Activated naive CD4-positive, alpha-beta T cell (primary cell): ENCODE measurements at regions not wholly inside any gene's neighbourhood (a gene's known extent, or its start where the extent isn't known, plus 50 kb on each side); places are given as distances from the start of the nearest gene placed in this dataset.
A peak's percentile ranks its signal among the peaks of the same experiment; 100 is the strongest.

Source experiments
- DNase-seq, 4 experiments: peaks; one replicate each; lab custom pipeline; 2025; lab: John Stamatoyannopoulos, UW

- no peak for DNase-seq
Observed at GRCh38 chr2:9156483-9156882, 50.1 kb upstream of the ASAP2 start.

DNA sequence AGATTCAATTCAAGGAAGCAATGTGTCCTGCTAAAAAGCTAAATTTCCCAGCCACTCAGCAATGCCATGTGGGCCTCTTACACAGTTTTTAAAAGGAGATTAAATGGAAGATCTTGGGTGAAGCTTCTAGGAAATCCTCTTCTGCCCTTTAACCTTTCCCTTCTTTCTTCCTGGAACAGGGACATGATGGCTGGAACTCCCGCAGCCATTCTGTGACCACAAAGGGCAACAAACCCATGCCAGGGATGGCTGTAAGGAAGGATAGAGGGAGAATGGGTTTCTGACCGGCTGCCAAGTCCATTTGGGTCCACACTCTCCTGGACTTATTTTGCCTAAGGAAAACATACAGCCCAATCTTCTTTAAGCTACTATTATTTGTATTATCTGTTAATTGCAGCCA, 52.6 kb upstream of the ASAP2 start:
- DNase-seq = no peak

DNA sequence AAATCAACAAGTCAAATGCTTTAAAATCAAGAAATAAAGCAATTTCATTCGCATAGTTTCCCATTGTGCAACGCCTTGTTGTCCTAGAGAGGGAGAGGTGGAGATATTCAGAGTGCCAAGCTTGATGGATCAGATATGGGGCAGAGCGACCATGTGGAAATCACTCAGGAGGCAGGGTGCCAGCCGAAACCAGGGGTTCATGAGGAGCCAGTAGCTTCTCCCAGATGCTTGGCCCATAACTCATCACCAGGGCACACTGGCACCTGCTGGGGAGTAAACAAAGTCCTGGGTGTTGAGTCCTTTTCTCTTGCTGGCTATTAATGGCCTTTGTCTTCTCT, 53.0 kb upstream of the ASAP2 start:
- DNase-seq = no peak

DNA sequence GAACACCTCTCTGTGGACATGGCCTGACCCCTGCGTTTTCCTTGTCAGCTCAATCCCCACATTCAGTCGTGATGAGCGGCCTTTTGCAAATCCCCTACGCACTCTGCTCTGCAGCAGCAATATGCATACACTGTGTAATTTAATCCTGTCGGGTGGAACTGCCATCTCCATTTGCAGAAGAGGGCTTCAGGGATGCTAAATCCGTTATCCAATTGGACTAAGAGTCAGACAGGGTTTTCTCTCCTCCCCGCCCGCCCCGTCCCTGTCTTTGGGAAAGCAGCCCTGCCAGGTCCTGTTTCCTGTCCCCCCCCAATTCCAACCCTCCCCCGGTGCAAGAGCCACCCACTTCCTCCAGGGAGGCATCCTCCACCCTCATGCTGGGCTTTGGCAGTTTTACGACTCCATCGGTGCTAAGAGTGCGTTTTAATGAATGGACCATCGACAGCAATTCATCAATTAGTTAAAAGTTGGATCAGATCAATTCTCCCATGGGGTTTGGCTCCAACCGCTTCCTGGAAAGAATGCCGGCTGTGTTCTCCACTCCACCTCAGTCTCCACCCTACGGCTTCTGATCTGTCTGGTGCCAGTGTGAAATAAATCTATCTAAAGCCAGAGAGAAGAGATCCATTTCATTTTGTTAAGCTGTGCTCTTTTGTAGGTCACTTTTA, 53.5 kb upstream of the ASAP2 start:
- DNase-seq = no peak

GRCh38 chr2:9150906-9151305, 55.7 kb upstream of the ASAP2 start:
- no peak for DNase-seq

- no peak for DNase-seq
Observed at GRCh38 chr2:9150568-9150900, 56.1 kb upstream of the ASAP2 start.

GRCh38 chr2:9149726-9150567, 56.7 kb upstream of the ASAP2 start:
- no peak for DNase-seq

GRCh38 chr2:9149388-9149660, 57.3 kb upstream of the ASAP2 start:
- no peak for DNase-seq

GRCh38 chr2:9146646-9147045, 60.0 kb upstream of the ASAP2 start:
- no peak for DNase-seq

- no peak for DNase-seq
Observed at GRCh38 chr2:9145752-9146430, 60.7 kb upstream of the ASAP2 start.

- DNase-seq = no peak
Observed at GRCh38 chr2:9145109-9145751, 61.4 kb upstream of the ASAP2 start.

GRCh38 chr2:9144617-9145016, 62.0 kb upstream of the ASAP2 start:
- no peak for DNase-seq

DNA sequence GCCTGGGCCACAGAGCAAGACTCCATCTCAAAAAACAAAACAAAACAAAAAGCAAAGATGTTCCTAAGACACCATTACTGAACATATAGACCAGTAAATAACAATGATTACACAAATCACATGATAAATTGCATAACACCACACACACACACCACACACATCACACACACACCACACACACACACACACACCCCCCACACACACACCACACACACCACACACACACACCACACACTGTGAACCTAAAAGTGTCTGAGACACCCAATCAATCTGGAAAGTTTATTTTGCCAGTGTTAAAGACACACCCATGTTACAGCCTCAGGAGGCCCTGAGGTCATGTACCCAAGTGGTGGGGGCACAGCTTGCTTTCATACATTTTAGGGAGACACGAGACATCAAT, 62.6 kb upstream of the ASAP2 start:
- no peak for DNase-seq

GRCh38 chr2:9143264-9143815, 63.3 kb upstream of the ASAP2 start:
- DNase-seq = no peak

GRCh38 chr2:9142551-9143263, 63.9 kb upstream of the ASAP2 start:
- peak; percentile 52 to 75 (median 67) for DNase-seq

DNA sequence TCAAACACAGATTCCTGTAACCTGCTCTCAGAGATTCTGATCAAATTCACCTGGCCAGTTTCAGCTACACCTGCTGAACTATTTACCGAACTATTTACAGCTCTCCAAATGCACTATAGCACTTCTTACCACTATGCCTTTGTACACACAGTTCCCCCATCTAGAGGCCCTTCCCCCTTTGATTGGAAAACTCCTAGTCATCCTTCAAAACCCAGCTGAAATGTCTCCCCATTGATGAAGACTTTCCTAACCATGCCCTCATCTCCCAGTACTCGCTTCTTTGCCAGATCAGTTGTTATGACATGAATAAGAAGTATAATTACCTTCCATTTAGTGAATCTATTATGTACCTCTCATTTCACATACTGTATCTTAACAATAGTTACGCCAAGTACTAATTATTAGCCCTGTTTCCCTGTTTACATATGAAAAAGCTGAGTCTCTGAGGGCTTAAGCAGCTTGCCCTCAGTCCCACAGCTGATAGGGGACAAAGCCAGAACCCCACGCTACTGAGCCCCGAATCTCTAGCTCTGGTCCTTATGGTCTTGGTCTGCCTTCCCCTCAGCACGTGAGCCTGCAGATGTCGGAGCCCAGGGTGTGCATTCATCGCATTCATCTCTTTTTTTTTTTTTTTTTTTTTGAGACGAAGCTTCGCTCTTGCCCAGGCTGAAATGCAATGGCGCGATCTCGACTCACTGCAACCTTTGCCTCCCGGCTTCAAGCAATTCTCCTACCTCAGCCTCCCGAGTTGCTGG, 64.7 kb upstream of the ASAP2 start:
- DNase-seq = no peak

DNA sequence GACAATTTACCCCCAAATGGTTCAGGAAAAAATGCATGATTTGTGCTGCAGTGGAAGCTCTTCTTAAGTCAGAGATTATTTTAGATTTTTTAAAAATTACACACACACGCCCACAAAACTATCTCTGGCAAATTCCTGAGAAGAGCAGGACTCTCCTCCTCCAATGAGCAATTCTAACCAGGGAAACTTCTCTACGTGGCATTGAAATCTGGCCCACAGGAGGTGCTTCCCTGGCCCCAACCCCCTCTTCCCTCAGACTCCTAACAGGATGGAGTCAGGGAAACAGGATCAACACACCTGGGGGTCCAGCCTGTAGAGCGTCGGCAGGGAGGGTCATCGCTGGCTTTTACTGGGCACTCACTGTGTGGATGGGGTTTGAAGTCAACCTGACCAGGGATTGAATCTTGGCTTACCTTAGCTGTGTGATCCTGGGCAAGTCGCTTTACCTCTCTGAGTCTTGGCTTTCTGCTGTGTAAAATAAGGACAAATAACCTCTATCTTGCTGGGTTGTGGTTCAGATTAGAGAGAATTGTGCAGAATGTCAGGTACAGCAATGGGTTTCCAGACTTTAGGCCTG, 65.4 kb upstream of the ASAP2 start:
- no peak for DNase-seq

DNA sequence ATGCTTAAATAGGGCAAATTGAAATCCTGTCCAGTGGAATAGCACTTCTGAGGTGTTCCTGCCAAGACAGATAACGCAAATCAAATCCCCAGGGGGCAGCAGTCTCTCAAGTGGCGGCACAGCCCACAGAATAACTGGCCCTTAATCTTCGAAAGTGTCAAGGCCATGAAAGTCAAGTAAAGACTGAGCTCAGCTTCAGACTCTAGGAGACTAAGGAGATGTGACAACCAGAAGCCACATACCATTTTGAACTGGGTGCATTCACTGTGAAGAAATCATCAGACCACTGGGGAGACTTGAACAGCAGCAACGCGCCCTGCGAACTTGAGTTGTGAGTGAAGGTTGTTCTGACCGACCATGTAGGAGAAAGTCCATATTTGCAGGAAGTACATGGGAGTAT, 66.0 kb upstream of the ASAP2 start:
- DNase-seq = no peak

- DNase-seq = peak; percentile 4 to 45 (median 31)
Observed at GRCh38 chr2:9139491-9140443, 66.8 kb upstream of the ASAP2 start.
